BJ (cell line): ENCODE measurements at regions not wholly inside any gene's neighbourhood (a gene's known extent, or its start where the extent isn't known, plus 50 kb on each side); places are given as distances from the start of the nearest gene placed in this dataset.

Experiments
- CTCF ChIA-PET: fragments of 350-600 bp; formaldehyde crosslinking; extraction: SDS; loops from one replicate; lab custom pipeline; 2021; ENCODE audit warnings: antibody characterized with exemption, inconsistent platforms; lab: Yijun Ruan, JAX
- POLR2A ChIA-PET: fragments of 300-600 bp; sonication (Branson Sonifier 250); formaldehyde crosslinking; extraction: SDS; loops from one replicate; lab custom pipeline; 2021; ENCODE audit warnings: antibody characterized with exemption; lab: Charles Lee
- DNase-seq: peaks from one replicate; pipeline ENCODE4 v3.0.0-alpha.2; 2011; ENCODE audit warnings: low read depth
- H3K27me3 ChIP-seq: 2 replicates; pipeline ENCODE4 v1.6.0; 2011; ENCODE audit warnings: low read length; ENCODE audit not compliant: control insufficient read depth, insufficient read depth
- H3K36me3 ChIP-seq: 2 replicates; pipeline ENCODE4 v1.5.1; 2011; ENCODE audit warnings: low read length; ENCODE audit not compliant: control insufficient read depth, insufficient read depth
- H3K4me3 ChIP-seq: 2 replicates; pipeline ENCODE4 v1.5.1; 2011; ENCODE audit warnings: low read depth, mild to moderate bottlenecking, control low read depth, low read length
- TF ChIP-seq, protein P1 (sequence below): IDR thresholded peaks from 2 replicates; pipeline ENCODE4 v1.5.1; 2011; ENCODE audit warnings: low read depth, mild to moderate bottlenecking, control low read depth, inconsistent platforms, low read length, moderate library complexity; ENCODE audit not compliant: insufficient read depth

- H3K36me3 ChIP-seq = no peaks in the 10 kb centered on the region
- POLR2A ChIA-PET = no interaction called here
- TF ChIP-seq, protein P1, sequence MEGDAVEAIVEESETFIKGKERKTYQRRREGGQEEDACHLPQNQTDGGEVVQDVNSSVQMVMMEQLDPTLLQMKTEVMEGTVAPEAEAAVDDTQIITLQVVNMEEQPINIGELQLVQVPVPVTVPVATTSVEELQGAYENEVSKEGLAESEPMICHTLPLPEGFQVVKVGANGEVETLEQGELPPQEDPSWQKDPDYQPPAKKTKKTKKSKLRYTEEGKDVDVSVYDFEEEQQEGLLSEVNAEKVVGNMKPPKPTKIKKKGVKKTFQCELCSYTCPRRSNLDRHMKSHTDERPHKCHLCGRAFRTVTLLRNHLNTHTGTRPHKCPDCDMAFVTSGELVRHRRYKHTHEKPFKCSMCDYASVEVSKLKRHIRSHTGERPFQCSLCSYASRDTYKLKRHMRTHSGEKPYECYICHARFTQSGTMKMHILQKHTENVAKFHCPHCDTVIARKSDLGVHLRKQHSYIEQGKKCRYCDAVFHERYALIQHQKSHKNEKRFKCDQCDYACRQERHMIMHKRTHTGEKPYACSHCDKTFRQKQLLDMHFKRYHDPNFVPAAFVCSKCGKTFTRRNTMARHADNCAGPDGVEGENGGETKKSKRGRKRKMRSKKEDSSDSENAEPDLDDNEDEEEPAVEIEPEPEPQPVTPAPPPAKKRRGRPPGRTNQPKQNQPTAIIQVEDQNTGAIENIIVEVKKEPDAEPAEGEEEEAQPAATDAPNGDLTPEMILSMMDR = no peak
- DNase-seq = no peak
- CTCF ChIA-PET = interaction anchor here (1.6 kb wide), 1 partner anchor 26 kb away, joined by 3 read pairs; no protein-coding TSS in a partner anchor
- no peak overlapping the region for H3K4me3 ChIP-seq
- no peaks in the 10 kb centered on the region for H3K27me3 ChIP-seq
These were observed 72.6 kb upstream of the FIGN start for GRCh38 chr2:163808406-163808805.

DNA sequence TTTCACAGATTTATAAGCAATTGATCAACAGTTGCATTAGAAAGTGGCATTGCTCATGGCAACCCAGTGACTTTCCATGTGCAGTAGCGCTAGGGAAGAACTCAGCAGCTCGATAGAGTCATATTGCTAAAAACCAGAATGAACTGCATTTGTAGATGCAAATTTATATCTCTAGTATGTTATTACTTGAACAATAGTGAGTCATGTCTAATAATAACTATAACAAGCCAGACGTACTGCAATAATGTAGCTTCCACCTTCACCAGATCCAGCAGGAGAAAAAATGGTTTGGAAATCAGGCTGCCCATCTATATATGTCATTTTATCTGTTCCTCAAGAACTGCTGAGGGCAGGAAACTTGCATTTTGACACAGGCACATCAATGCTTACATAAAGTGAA lies 66.5 kb upstream of the FIGN start:
- ChIA-PET CTCF (no interaction called here), POLR2A (no interaction called here)
- H3K27me3 ChIP-seq = no peaks in the 10 kb centered on the region
- no peak overlapping the region for H3K4me3 ChIP-seq
- no peaks in the 10 kb centered on the region for H3K36me3 ChIP-seq
- TF ChIP-seq, protein P1 = no peak
- no peak for DNase-seq

DNA sequence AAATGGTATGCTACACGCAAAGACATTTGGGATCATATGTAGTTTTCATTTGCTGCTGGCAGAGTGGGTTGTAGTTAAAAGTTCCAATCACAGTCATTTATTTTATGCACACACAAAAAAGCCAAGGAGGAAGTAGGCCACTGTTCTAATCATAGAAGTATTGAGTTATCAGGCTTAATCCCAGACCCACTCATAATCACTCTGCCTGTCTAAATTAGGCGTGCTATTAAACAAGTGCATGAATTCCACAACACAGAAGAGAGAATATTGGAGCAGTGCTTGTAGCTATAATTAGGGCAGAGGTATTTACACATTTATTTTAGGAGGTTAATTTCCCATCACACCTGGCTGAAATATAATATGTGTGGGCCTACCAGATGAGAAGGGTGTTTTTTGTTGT lies 65.7 kb upstream of the FIGN start:
- POLR2A ChIA-PET = no interaction called here
- TF ChIP-seq, protein P1 = no peak
- CTCF ChIA-PET = interaction anchor here (0.5 kb wide), 1 partner anchor 584 kb away, joined by 3 read pairs; no protein-coding TSS in a partner anchor
- Histone ChIP-seq H3K4me3 (no peak overlapping the region), H3K27me3 (no peaks in the 10 kb centered on the region), H3K36me3 (no peaks in the 10 kb centered on the region)
- DNase-seq = no peak

GRCh38 chr2:163800951-163801381 lies 65.2 kb upstream of the FIGN start:
- DNase-seq = peak; percentile 77
- ChIA-PET POLR2A (interaction anchor here (0.5 kb wide), 1 partner anchor 69 kb away, joined by 4 read pairs; no protein-coding TSS in a partner anchor), CTCF (no interaction called here)
- H3K4me3 ChIP-seq = no peak overlapping the region
- TF ChIP-seq, protein P1 = no peak
- H3K36me3 ChIP-seq = no peaks in the 10 kb centered on the region
- H3K27me3 ChIP-seq = no peaks in the 10 kb centered on the region

GRCh38 chr2:163799807-163800206 lies 64.0 kb upstream of the FIGN start:
- TF ChIP-seq, protein P1 = no peak
- no peak for DNase-seq
- Histone ChIP-seq H3K4me3 (no peak overlapping the region), H3K36me3 (no peaks in the 10 kb centered on the region), H3K27me3 (no peaks in the 10 kb centered on the region)
- ChIA-PET CTCF (interaction anchor here (0.7 kb wide), 1 partner anchor 265 kb away, joined by 4 read pairs; no protein-coding TSS in a partner anchor), POLR2A (no interaction called here)
